Ovary (tissue), 3 donors: ENCODE measurements at regions not wholly inside any gene's neighbourhood (a gene's known extent, or its start where the extent isn't known, plus 50 kb on each side); places are given as distances from the start of the nearest gene placed in this dataset.

Experiments used
- CTCF ChIP-seq, 3 donors: fragments of 450-650 bp in 2 of 3; fragments of 200-600 bp in 1 of 3; IDR thresholded peaks; one replicate each; pipeline versions ENCODE4 v1.5.1 to v1.8.0; 2016 to 2022; ENCODE audit warnings: antibody characterized with exemption in 3 of 3, mild to moderate bottlenecking in 1 of 3
- EP300 ChIP-seq: sonication (generic); formaldehyde crosslinking; IDR thresholded peaks from one replicate; pipeline ENCODE4 v1.6.1; 2017; ENCODE audit warnings: antibody characterized with exemption
- POLR2A ChIP-seq: fragments of 450-650 bp; IDR thresholded peaks from one replicate; pipeline ENCODE4 v1.6.1; 2017; ENCODE audit warnings: antibody characterized with exemption, mild to moderate bottlenecking, moderate library complexity
- donor health status: DM: no; HTN: no; CAD: no.

DNA sequence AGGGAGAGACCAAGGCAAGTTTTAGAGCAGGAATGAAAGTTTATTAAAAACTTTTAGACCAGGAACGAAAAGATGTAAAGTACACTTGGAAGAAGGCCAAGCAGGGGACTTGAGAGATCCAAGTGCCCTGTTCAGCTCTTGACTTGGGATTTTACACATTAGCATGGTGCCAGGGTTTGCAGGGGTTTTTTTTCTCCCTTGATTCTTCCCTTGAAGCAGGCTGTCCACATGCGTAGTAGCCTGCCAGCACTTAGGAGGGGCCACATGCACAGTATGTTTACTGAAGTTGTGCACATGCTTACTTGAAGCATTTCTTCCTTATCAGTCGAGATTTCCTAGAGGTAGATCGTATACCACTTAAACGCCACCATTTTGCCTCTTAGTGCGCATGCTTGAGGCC, 277.5 kb upstream of the AGTR1 start:
- no peak for TF ChIP-seq EP300
- TF ChIP-seq CTCF (IDR thresholded peaks at IDR 0.05), result no peak
- no peak for TF ChIP-seq POLR2A
